K562 (cell line): ENCODE measurements at regions not wholly inside any gene's neighbourhood (a gene's known extent, or its start where the extent isn't known, plus 50 kb on each side); places are given as distances from the start of the nearest gene placed in this dataset.
"Not testable (repeated sequence)": the region's sequence is repeated elsewhere in the genome, so short reads cannot be mapped to it uniquely, and the experiment has no call there.

Experiments used
- ATAC-seq: fragments of 200-7000 bp; cut with Tn5 transposase; 3 replicates; pipeline ENCODE4 v1.9.1; 2020; ENCODE audit warnings: moderate library complexity
- BruUV-seq: library from RNA; stranded (reverse); fragments of 400-500 nt; replicated peaks from 2 replicates; lab custom pipeline; 2021; lab: Mats Ljungman, UMichigan
- CTCF ChIA-PET: fragments of 300-600 bp; formaldehyde crosslinking; extraction: SDS; loops from one replicate; lab custom pipeline; 2021; ENCODE audit warnings: low intra/inter-chr PET ratio; lab: Yijun Ruan, JAX
- POLR2A ChIA-PET: fragments of 300-600, 350-650 bp; sonication (Branson Sonifier 250); formaldehyde crosslinking; extraction: SDS; loops from one replicate; lab custom pipeline; 2021; ENCODE audit warnings: antibody characterized with exemption, inconsistent platforms; lab: Yijun Ruan, JAX
- DNase-seq, 4 experiments: peaks; one replicate each; pipeline versions ENCODE4 v3.0.0 to v3.0.0-alpha.2; 2011 to 2018; ENCODE audit warnings: low spot score in 3 of 4, mixed read lengths in 3 of 4; ENCODE audit errors: extremely low read depth in 1 of 4
- FAIRE-seq: peaks from 2 replicates; lab custom pipeline; 2011; peaks lifted over from hg19 to GRCh38; lab: Jason Lieb, UNC
- H2AFZ ChIP-seq: 2 replicates; pipeline ENCODE4 v1.6.0; 2011; ENCODE audit warnings: low read depth, low read length, control low read depth, inconsistent platforms
- H3K27ac ChIP-seq: fragments of 200-600 bp; 3 replicates; pipeline ENCODE4 v1.8.0; 2011; ENCODE audit warnings: low read depth, mild to moderate bottlenecking, control low read depth, inconsistent platforms, low read length, moderate library complexity, mixed read lengths; ENCODE audit errors: extremely low read depth
- H3K27me3 ChIP-seq, 2 experiments: fragments of 300-600 bp in 1 of 2; 2 replicates in 1 of 2; 3 replicates in 1 of 2; pipeline versions ENCODE4 v1.6.0 to v1.8.0; 2011; ENCODE audit warnings: inconsistent platforms in 2 of 2, low read length in 2 of 2, mild to moderate bottlenecking in 1 of 2, mixed read lengths in 1 of 2, moderate library complexity in 1 of 2; ENCODE audit not compliant: control insufficient read depth in 2 of 2, insufficient read depth in 2 of 2
- H3K36me3 ChIP-seq: fragments of 300-600 bp; 3 replicates; pipeline ENCODE4 v1.8.0; 2011; ENCODE audit warnings: mild to moderate bottlenecking, low read length, inconsistent platforms; ENCODE audit not compliant: control insufficient read depth, insufficient read depth
- H3K4me1 ChIP-seq, 2 experiments: fragments of 200-600 bp in 1 of 2; replicated peaks in 1 of 2; 2 replicates in 1 of 2; 3 replicates in 1 of 2; pipeline versions ENCODE4 v1.5.1 to v1.8.0; 2011; ENCODE audit warnings: inconsistent platforms in 2 of 2, low read length in 2 of 2, mild to moderate bottlenecking in 1 of 2, mixed read lengths in 1 of 2, moderate library complexity in 1 of 2; ENCODE audit not compliant: control insufficient read depth in 2 of 2, insufficient read depth in 2 of 2
- H3K4me2 ChIP-seq: 2 replicates; pipeline ENCODE4 v1.6.1; 2011; ENCODE audit warnings: low read length, control low read depth, inconsistent platforms, mixed read lengths; ENCODE audit not compliant: insufficient read depth
- H3K4me3 ChIP-seq: fragments of 200-600 bp; sonication (generic), shearing (Covaris generic); 2 replicates; pipeline ENCODE4 v1.5.1; 2016; ENCODE audit warnings: control low read depth, inconsistent platforms
- H3K79me2 ChIP-seq: fragments of 200-600 bp; 3 replicates; pipeline ENCODE4 v1.8.0; 2011; ENCODE audit warnings: low read length, inconsistent platforms; ENCODE audit not compliant: control insufficient read depth, insufficient read depth
- H3K9ac ChIP-seq, 2 experiments: 2 replicates each; pipeline versions ENCODE4 v1.6.0 to v1.6.1; 2011; ENCODE audit warnings: low read depth in 2 of 2, low read length in 2 of 2, control low read depth in 1 of 2, inconsistent platforms in 1 of 2, mild to moderate bottlenecking in 1 of 2, mixed read lengths in 1 of 2; ENCODE audit not compliant: insufficient read depth in 1 of 2
- H3K9me1 ChIP-seq: one replicate; pipeline ENCODE4 v1.6.0; 2011; ENCODE audit warnings: inconsistent platforms, mild to moderate bottlenecking, low read length, moderate library complexity; ENCODE audit not compliant: control insufficient read depth, insufficient read depth
- H3K9me3 ChIP-seq: replicated peaks from 2 replicates; pipeline ENCODE4 v1.5.1; 2011; ENCODE audit warnings: low read depth, low read length, inconsistent platforms; ENCODE audit not compliant: control insufficient read depth, insufficient read depth
- H4K20me1 ChIP-seq: replicated peaks from 2 replicates; pipeline ENCODE4 v1.6.1; 2011; ENCODE audit warnings: low read length, inconsistent platforms, mixed read lengths; ENCODE audit not compliant: control insufficient read depth, insufficient read depth
- ETV6 ChIP-seq, 3 experiments: fragments of 150-350 bp in 1 of 3; sonication (generic) in 1 of 3; formaldehyde crosslinking in 1 of 3; IDR thresholded peaks; 2 replicates each; pipeline versions ENCODE4 v1.6.1 to v1.8.0; 2014 to 2022; ENCODE audit warnings: borderline replicate concordance in 2 of 3, low read depth in 2 of 3, antibody characterized with exemption in 1 of 3, low read length in 1 of 3, mild to moderate bottlenecking in 1 of 3, missing genetic modification reagents in 1 of 3
- ZNF140 ChIP-seq: fragments of 250-450 bp; sonication (Bioruptor Pico); IDR thresholded peaks from 2 replicates; pipeline ENCODE4 v1.8.0; 2021; ENCODE audit warnings: moderate library complexity, mild to moderate bottlenecking, inconsistent platforms
- WGBS: fragments of 100-300 bp; shearing (Covaris generic); methylation state at CpG from one replicate; pipeline ENCODE4 v1.1.6; 2016; ENCODE audit warnings: low coverage, mixed read lengths; ENCODE audit not compliant: insufficient coverage; ENCODE audit errors: missing lambda C conversion rate; 5-methylcytosine and 5-hydroxymethylcytosine counted together
- in situ Hi-C: fragments of 300-500 bp; cut with MboI; formaldehyde crosslinking; loops from 4 replicates; pipeline ENCODE4 v1.15.0; 2018; ENCODE audit warnings: inconsistent platforms, mixed read lengths
- intact Hi-C: fragments of 100-400 bp; cut with micrococcal nuclease; formaldehyde crosslinking; loops from 2 replicates; pipeline ENCODE4 v1.14.2; 2022
- TF ChIP-seq, protein P1 (sequence below): IDR thresholded peaks from 2 replicates; pipeline ENCODE4 v1.6.1; 2014; ENCODE audit warnings: antibody characterized with exemption
- TF ChIP-seq, protein P2 (sequence below): fragments of 200-400 bp; formaldehyde crosslinking; IDR thresholded peaks from 2 replicates; pipeline ENCODE4 v1.6.1; 2017; ENCODE audit warnings: mild to moderate bottlenecking, low read depth, low read length, moderate library complexity

DNA sequence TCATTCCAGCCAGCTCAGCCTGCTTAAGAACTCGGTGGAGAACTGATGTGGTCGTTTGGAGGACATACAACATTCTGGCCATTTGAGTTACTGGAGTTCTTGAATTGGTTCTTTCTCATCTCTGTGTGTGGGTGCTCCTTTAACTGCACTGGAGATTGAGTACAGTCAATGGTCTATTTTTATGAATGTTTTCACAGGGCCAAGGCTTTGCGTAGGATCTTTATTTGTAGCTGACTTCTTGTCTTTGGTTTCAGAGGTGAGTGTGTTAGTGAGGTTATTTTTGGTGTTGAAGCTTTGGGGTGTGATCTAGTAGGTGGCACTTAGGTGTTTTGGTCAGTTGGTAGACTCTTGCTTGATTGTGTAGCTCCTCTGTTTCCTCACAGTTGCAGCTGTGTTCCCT is 288.4 kb downstream of the LHFPL1 start (continued):
- TF ChIP-seq ZNF140 (CRISPR knock-in tag) (no peak), ETV6 (IDR thresholded peaks at IDR 0.05; ENCODE audit: borderline replicate concordance in 1 of 2, low read depth in 2 of 2, low read length in 1 of 2) (no peak), ETV6 (CRISPR knock-in tag; IDR thresholded peaks at IDR 0.05; ENCODE audit: borderline replicate concordance) (no peak)
- TF ChIP-seq, protein P1, sequence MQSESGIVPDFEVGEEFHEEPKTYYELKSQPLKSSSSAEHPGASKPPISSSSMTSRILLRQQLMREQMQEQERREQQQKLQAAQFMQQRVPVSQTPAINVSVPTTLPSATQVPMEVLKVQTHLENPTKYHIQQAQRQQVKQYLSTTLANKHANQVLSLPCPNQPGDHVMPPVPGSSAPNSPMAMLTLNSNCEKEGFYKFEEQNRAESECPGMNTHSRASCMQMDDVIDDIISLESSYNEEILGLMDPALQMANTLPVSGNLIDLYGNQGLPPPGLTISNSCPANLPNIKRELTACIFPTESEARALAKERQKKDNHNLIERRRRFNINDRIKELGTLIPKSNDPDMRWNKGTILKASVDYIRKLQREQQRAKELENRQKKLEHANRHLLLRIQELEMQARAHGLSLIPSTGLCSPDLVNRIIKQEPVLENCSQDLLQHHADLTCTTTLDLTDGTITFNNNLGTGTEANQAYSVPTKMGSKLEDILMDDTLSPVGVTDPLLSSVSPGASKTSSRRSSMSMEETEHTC: no peak
- TF ChIP-seq, protein P2, sequence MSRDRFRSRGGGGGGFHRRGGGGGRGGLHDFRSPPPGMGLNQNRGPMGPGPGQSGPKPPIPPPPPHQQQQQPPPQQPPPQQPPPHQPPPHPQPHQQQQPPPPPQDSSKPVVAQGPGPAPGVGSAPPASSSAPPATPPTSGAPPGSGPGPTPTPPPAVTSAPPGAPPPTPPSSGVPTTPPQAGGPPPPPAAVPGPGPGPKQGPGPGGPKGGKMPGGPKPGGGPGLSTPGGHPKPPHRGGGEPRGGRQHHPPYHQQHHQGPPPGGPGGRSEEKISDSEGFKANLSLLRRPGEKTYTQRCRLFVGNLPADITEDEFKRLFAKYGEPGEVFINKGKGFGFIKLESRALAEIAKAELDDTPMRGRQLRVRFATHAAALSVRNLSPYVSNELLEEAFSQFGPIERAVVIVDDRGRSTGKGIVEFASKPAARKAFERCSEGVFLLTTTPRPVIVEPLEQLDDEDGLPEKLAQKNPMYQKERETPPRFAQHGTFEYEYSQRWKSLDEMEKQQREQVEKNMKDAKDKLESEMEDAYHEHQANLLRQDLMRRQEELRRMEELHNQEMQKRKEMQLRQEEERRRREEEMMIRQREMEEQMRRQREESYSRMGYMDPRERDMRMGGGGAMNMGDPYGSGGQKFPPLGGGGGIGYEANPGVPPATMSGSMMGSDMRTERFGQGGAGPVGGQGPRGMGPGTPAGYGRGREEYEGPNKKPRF: no peak
- TF ChIP-seq, all 486 proteins: peak for 0

DNA sequence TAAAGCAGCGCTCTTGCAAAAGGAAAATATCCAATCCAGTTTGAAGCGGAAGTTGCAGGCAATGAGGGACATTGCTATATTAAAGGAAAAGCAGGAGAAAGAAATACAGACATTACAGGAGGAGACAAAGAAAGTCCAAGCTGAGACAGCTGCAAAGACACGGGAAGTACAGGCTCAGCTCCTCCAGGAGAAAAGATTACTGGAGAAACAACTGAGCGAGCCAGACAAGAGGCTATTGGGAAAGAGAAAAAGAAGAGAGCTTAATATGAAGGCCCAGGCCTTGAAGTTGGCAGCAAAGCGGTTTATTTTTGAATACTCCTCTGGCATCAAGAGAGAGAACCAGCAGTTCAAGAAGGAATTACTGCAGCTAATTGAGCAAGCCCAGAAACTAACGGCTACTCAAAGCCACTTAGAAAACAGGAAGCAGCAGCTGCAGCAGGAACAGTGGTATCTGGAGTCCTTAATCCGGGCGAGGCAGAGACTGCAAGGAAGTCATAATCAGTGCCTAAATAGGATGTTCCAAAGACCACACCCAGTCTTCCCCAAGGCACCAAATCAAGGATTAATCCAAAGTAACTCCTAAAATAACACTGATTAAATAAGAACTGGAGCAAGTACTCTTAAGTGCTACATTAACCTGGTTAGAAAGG is 298.0 kb downstream of the LHFPL1 start:
- H3K79me2 ChIP-seq, ATAC-seq, H3K27me3 ChIP-seq, H3K36me3 ChIP-seq, H3K4me2 ChIP-seq, H4K20me1 ChIP-seq, H3K4me3 ChIP-seq, H3K4me1 ChIP-seq, intact Hi-C loops, in situ Hi-C loops, DNase-seq, CTCF ChIA-PET, POLR2A ChIA-PET, H3K9me1 ChIP-seq, H3K27ac ChIP-seq, H3K9ac ChIP-seq, H3K9me3 ChIP-seq, H2AFZ ChIP-seq, BruUV-seq: not testable (repeated sequence)
- peak; percentile 40 for FAIRE-seq
- 3% methylated on average over 7 of the region's 8 CpGs for WGBS
